Keratinocyte (primary cell): ENCODE measurements at regions not wholly inside any gene's neighbourhood (a gene's known extent, or its start where the extent isn't known, plus 50 kb on each side); places are given as distances from the start of the nearest gene placed in this dataset.
A peak's percentile ranks its signal among the peaks of the same experiment; 100 is the strongest.

Source experiments
- DNase-seq: peaks from one replicate; pipeline ENCODE4 v3.0.0-alpha.2; 2011; ENCODE audit warnings: low read depth, missing footprints, low spot score
- FAIRE-seq: peaks from 2 replicates; lab custom pipeline; 2011; peaks lifted over from hg19 to GRCh38; lab: Jason Lieb, UNC
- H2AFZ ChIP-seq: 2 replicates; pipeline ENCODE4 v1.6.0; 2012; ENCODE audit warnings: low read length, control low read depth, inconsistent platforms; ENCODE audit not compliant: control insufficient read depth
- H3K27ac ChIP-seq: 2 replicates; pipeline ENCODE4 v1.5.1; 2011; ENCODE audit warnings: low read length; ENCODE audit not compliant: control insufficient read depth, insufficient read depth
- H3K27me3 ChIP-seq: 3 replicates; pipeline ENCODE4 v1.6.0; 2011; ENCODE audit warnings: low read length; ENCODE audit not compliant: control insufficient read depth, insufficient read depth; ENCODE audit errors: extremely low read depth
- H3K36me3 ChIP-seq, 2 experiments: 2 replicates in 1 of 2; 3 replicates in 1 of 2; pipeline ENCODE4 v1.5.1; 2011; ENCODE audit warnings: low read length in 2 of 2, mild to moderate bottlenecking in 1 of 2; ENCODE audit not compliant: control insufficient read depth in 2 of 2, insufficient read depth in 2 of 2; ENCODE audit errors: extremely low read depth in 1 of 2
- H3K4me1 ChIP-seq: 3 replicates; pipeline ENCODE4 v1.5.1; 2011; ENCODE audit warnings: low read length; ENCODE audit not compliant: control insufficient read depth, insufficient read depth; ENCODE audit errors: extremely low read depth
- H3K4me2 ChIP-seq: 3 replicates; pipeline ENCODE4 v1.6.0; 2011; ENCODE audit warnings: low read depth, low read length; ENCODE audit not compliant: control insufficient read depth, insufficient read depth; ENCODE audit errors: extremely low read depth
- H3K4me3 ChIP-seq, 3 experiments: fragments of 200-600 bp in 1 of 3; sonication (generic) in 1 of 3; 2 replicates in 2 of 3; 3 replicates in 1 of 3; pipeline ENCODE4 v1.5.1; 2011 to 2016; ENCODE audit warnings: low read length in 3 of 3, mild to moderate bottlenecking in 3 of 3, control low read depth in 2 of 3, inconsistent platforms in 1 of 3, low read depth in 1 of 3, mixed read lengths in 1 of 3, mixed run types in 1 of 3, moderate library complexity in 1 of 3; ENCODE audit not compliant: control insufficient read depth in 2 of 3, insufficient read depth in 2 of 3; ENCODE audit errors: extremely low read depth in 1 of 3
- H3K79me2 ChIP-seq: 2 replicates; pipeline ENCODE4 v1.6.0; 2012; ENCODE audit warnings: low read length; ENCODE audit not compliant: control insufficient read depth, insufficient read depth
- H3K9ac ChIP-seq: 3 replicates; pipeline ENCODE4 v1.6.0; 2011; ENCODE audit warnings: low read length; ENCODE audit not compliant: control insufficient read depth, insufficient read depth; ENCODE audit errors: extremely low read depth
- H3K9me1 ChIP-seq: 3 replicates; pipeline ENCODE4 v1.6.0; 2011; ENCODE audit warnings: low read length; ENCODE audit not compliant: control insufficient read depth, insufficient read depth; ENCODE audit errors: extremely low read depth
- H3K9me3 ChIP-seq: 2 replicates; pipeline ENCODE4 v1.5.1; 2012; ENCODE audit warnings: low read depth, low read length; ENCODE audit not compliant: control insufficient read depth
- H4K20me1 ChIP-seq: 3 replicates; pipeline ENCODE4 v1.6.0; 2011; ENCODE audit warnings: low read length; ENCODE audit not compliant: control insufficient read depth, insufficient read depth; ENCODE audit errors: extremely low read depth
- EZH2 ChIP-seq: IDR thresholded peaks from one replicate; pipeline ENCODE4 v1.6.1; 2012; ENCODE audit warnings: inconsistent platforms, mild to moderate bottlenecking, low read length, moderate library complexity
- dilution Hi-C: fragments of 300-500 bp; cut with MboI; formaldehyde crosslinking; loops from one replicate; pipeline ENCODE4 v1.7.0; 2020; ENCODE audit warnings: low sequenced_read_pairs; ENCODE audit not compliant: extremely low pct_ligation_motif_present
- TF ChIP-seq, protein P1 (sequence below), 3 experiments: IDR thresholded peaks in 1 of 3; conservative IDR thresholded peaks in 1 of 3; optimal IDR thresholded peaks in 1 of 3; 2 replicates in 2 of 3; 3 replicates in 1 of 3; pipeline versions ENCODE3 to v1.5.1; 2011; ENCODE audit warnings: low read length in 3 of 3, mild to moderate bottlenecking in 3 of 3, moderate library complexity in 2 of 3, control low read depth in 1 of 3, inconsistent platforms in 1 of 3; ENCODE audit not compliant: insufficient read depth in 2 of 3; ENCODE audit errors: extremely low read depth in 1 of 3

DNA sequence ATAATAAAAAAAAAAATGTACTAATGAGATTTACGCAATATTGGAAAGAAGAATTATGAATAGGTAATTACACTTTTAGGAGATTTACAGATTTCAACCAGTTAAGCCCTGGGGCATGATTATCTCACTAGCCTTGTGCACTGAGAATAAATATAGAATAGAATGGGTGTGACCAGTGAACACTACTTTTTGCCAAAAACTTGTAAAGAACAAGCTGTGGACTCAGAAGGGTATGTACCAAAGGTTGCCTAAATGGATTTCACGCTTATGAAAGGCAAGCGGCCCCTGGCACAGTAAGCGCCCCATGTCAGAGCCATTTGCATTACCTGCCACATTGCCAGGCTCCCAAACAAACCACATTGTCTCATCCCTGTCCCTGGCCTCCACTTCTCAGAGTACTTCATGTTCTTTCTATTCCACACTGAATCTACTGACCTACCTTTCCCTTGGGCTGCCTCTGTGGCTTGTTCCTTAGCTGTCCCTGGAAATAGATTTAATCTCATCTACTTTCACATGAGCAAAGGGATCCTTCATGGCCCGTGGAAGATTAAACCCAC lies 170.6 kb upstream of the DIO2 start:
- no peaks in the 10 kb centered on the region for H3K9me3 ChIP-seq
- no peaks in the 10 kb centered on the region for H3K36me3 ChIP-seq
- H3K4me3 ChIP-seq = no peak overlapping the region
- no peak for TF ChIP-seq EZH2
- TF ChIP-seq, protein P1, sequence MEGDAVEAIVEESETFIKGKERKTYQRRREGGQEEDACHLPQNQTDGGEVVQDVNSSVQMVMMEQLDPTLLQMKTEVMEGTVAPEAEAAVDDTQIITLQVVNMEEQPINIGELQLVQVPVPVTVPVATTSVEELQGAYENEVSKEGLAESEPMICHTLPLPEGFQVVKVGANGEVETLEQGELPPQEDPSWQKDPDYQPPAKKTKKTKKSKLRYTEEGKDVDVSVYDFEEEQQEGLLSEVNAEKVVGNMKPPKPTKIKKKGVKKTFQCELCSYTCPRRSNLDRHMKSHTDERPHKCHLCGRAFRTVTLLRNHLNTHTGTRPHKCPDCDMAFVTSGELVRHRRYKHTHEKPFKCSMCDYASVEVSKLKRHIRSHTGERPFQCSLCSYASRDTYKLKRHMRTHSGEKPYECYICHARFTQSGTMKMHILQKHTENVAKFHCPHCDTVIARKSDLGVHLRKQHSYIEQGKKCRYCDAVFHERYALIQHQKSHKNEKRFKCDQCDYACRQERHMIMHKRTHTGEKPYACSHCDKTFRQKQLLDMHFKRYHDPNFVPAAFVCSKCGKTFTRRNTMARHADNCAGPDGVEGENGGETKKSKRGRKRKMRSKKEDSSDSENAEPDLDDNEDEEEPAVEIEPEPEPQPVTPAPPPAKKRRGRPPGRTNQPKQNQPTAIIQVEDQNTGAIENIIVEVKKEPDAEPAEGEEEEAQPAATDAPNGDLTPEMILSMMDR (optimal IDR thresholded peaks at IDR 0.05 in 1 of 3, IDR thresholded peaks at IDR 0.05 in 1 of 3, conservative IDR thresholded peaks at IDR 0.05 in 1 of 3; ENCODE audit: extremely low read depth in 1 of 3, insufficient read depth in 2 of 3, low read length in 3 of 3) = no peak
- H3K27me3 ChIP-seq = no peaks in the 10 kb centered on the region
- no peak for DNase-seq
- H2AFZ ChIP-seq = peak overlapping the region; percentile 51
- H3K27ac ChIP-seq = no peak overlapping the region
- no peak overlapping the region for H3K9ac ChIP-seq
- peak; percentile 36 for FAIRE-seq
- dilution Hi-C loops = no loop called here
- no peaks in the 10 kb centered on the region for H4K20me1 ChIP-seq
- no peaks in the 10 kb centered on the region for H3K9me1 ChIP-seq
- peak overlapping the region; percentile 55 for H3K4me2 ChIP-seq
- H3K79me2 ChIP-seq = no peaks in the 10 kb centered on the region
- H3K4me1 ChIP-seq = peaks cover 17% of the 10 kb centered on the region

DNA sequence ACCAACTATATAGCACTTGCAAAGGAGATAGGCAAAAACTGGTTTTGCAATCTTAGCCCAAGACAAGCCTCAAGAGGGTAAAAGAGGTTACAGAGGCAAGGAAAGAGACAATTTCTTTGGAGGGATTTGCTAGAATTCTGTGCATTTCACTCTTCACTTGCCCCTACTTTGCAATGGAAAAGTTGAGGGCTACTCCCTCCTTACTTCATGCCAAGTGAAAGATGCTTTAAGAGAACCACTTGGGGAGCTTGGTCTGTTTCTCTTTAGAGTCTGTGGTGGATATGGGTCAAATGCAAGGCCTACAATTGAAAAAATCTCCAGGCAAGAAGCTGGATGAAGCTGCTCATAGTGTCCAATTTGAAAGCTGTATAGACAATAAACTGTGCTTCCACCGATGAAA lies 167.7 kb upstream of the DIO2 start:
- TF ChIP-seq EZH2 = no peak
- TF ChIP-seq, protein P1 (optimal IDR thresholded peaks at IDR 0.05 in 1 of 3, IDR thresholded peaks at IDR 0.05 in 1 of 3, conservative IDR thresholded peaks at IDR 0.05 in 1 of 3; ENCODE audit: extremely low read depth in 1 of 3, insufficient read depth in 2 of 3, low read length in 3 of 3) = no peak
- no peak overlapping the region for H2AFZ ChIP-seq
- dilution Hi-C loops = no loop called here
- FAIRE-seq (no peak), DNase-seq (no peak)
- no peaks in the 10 kb centered on the region for H4K20me1 ChIP-seq
- H3K27me3 ChIP-seq = no peaks in the 10 kb centered on the region
- H3K9me1 ChIP-seq = no peaks in the 10 kb centered on the region
- H3K4me2 ChIP-seq = no peak overlapping the region
- H3K36me3 ChIP-seq = no peaks in the 10 kb centered on the region
- H3K9me3 ChIP-seq = no peaks in the 10 kb centered on the region
- peaks cover 17% of the 10 kb centered on the region for H3K4me1 ChIP-seq
- H3K4me3 ChIP-seq = no peak overlapping the region
- no peak overlapping the region for H3K27ac ChIP-seq
- H3K79me2 ChIP-seq = no peaks in the 10 kb centered on the region
- no peak overlapping the region for H3K9ac ChIP-seq
